ENCODE measurements at regions not wholly inside any gene's neighbourhood (a gene's known extent, or its start where the extent isn't known, plus 50 kb on each side); places are given as distances from the start of the nearest gene placed in this dataset.

DNA sequence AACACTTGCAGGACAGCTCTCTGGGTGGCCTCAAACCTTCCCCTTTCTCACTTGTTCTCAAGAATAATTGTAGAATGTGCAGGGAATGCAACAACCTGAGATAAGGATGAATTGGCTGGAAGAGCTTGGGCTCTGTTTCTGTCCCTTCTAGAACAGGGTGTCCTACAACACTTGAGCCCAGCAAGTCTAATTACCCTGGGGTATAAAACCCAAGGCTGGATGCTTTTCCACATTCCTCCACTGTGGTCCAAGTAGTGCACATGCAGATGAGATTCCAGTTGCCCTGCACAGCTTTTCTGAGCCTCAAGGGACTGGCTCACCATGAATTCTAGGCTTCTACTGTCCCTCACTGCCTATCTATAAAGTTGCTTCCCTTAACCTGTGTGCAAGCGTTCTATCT is 140.8 kb upstream of the SPATS2L start:
- POLR2A ChIA-PET = no interaction called here
- Histone ChIP-seq H3K27ac (ENCODE audit: low read length) (no peak overlapping the region), H3K27me3 (ENCODE audit: control insufficient read depth, insufficient read depth, low read length) (no peaks in the 10 kb centered on the region), H3K4me3 (ENCODE audit: low read depth in 2 of 2, low read length in 2 of 2) (no peak overlapping the region), H3K9me3 (ENCODE audit: control insufficient read depth, insufficient read depth, low read depth, low read length) (no peaks in the 10 kb centered on the region), H3K36me3 (ENCODE audit: control insufficient read depth, insufficient read depth, low read length) (no peaks in the 10 kb centered on the region), H3K4me1 (ENCODE audit: control insufficient read depth, insufficient read depth, low read length) (no peaks in the 10 kb centered on the region)
- no peak for ATAC-seq
- BruUV-seq (replicated peaks) = no TSS peak
- intact Hi-C loops (cut with micrococcal nuclease; ENCODE audit: unreplicated experiment) = no loop called here
- TF ChIP-seq CTCF (IDR thresholded peaks at IDR 0.05) (no peak), POLR2AphosphoS5 (IDR thresholded peaks at IDR 0.05; ENCODE audit: low read depth, low read length) (no peak), TCF7L2 (IDR thresholded peaks at IDR 0.05; ENCODE audit: low read depth, low read length) (no peak), SIN3A (IDR thresholded peaks at IDR 0.05; ENCODE audit: borderline replicate concordance, insufficient read depth, low read depth, low read length) (no peak)
- TF ChIP-seq, protein P1, sequence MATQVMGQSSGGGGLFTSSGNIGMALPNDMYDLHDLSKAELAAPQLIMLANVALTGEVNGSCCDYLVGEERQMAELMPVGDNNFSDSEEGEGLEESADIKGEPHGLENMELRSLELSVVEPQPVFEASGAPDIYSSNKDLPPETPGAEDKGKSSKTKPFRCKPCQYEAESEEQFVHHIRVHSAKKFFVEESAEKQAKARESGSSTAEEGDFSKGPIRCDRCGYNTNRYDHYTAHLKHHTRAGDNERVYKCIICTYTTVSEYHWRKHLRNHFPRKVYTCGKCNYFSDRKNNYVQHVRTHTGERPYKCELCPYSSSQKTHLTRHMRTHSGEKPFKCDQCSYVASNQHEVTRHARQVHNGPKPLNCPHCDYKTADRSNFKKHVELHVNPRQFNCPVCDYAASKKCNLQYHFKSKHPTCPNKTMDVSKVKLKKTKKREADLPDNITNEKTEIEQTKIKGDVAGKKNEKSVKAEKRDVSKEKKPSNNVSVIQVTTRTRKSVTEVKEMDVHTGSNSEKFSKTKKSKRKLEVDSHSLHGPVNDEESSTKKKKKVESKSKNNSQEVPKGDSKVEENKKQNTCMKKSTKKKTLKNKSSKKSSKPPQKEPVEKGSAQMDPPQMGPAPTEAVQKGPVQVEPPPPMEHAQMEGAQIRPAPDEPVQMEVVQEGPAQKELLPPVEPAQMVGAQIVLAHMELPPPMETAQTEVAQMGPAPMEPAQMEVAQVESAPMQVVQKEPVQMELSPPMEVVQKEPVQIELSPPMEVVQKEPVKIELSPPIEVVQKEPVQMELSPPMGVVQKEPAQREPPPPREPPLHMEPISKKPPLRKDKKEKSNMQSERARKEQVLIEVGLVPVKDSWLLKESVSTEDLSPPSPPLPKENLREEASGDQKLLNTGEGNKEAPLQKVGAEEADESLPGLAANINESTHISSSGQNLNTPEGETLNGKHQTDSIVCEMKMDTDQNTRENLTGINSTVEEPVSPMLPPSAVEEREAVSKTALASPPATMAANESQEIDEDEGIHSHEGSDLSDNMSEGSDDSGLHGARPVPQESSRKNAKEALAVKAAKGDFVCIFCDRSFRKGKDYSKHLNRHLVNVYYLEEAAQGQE (IDR thresholded peaks at IDR 0.05; ENCODE audit: insufficient read depth in 1 of 2, low read depth in 2 of 2, low read length in 1 of 2) = no peak
- no peak for DNase-seq (ENCODE audit: low read depth, low spot score)
- in situ Hi-C loops (cut with HindIII; ENCODE audit: low pct_unique_long_range_greater_than_20kb, low sequenced_read_pairs) = no loop called here
- CTCF ChIA-PET = no interaction called here

GRCh38 chr2:200168641-200169555 is 137.6 kb upstream of the SPATS2L start:
- Histone ChIP-seq H3K36me3 (ENCODE audit: control insufficient read depth, insufficient read depth, low read length) (no peaks in the 10 kb centered on the region), H3K4me3 (ENCODE audit: low read depth in 2 of 2, low read length in 2 of 2) (no peak overlapping the region), H3K9me3 (ENCODE audit: control insufficient read depth, insufficient read depth, low read depth, low read length) (no peaks in the 10 kb centered on the region), H3K27ac (ENCODE audit: low read length) (no peak overlapping the region), H3K4me1 (ENCODE audit: control insufficient read depth, insufficient read depth, low read length) (no peaks in the 10 kb centered on the region), H3K27me3 (ENCODE audit: control insufficient read depth, insufficient read depth, low read length) (no peaks in the 10 kb centered on the region)
- TF ChIP-seq SIN3A (IDR thresholded peaks at IDR 0.05; ENCODE audit: borderline replicate concordance, insufficient read depth, low read depth, low read length) = no peak
- TF ChIP-seq TCF7L2 (IDR thresholded peaks at IDR 0.05; ENCODE audit: low read depth, low read length) = no peak
- no peak for TF ChIP-seq CTCF (IDR thresholded peaks at IDR 0.05)
- TF ChIP-seq, protein P1 (IDR thresholded peaks at IDR 0.05; ENCODE audit: insufficient read depth in 1 of 2, low read depth in 2 of 2, low read length in 1 of 2) = no peak
- TF ChIP-seq POLR2AphosphoS5 (IDR thresholded peaks at IDR 0.05; ENCODE audit: low read depth, low read length) = no peak
- in situ Hi-C loops (cut with HindIII; ENCODE audit: low pct_unique_long_range_greater_than_20kb, low sequenced_read_pairs) (no loop called here), intact Hi-C loops (cut with micrococcal nuclease; ENCODE audit: unreplicated experiment) (no loop called here)
- POLR2A ChIA-PET = no interaction called here
- ATAC-seq = no peak
- CTCF ChIA-PET = no interaction called here
- no peak for DNase-seq (ENCODE audit: low read depth, low spot score)
- no TSS peak for BruUV-seq (replicated peaks)
